Right ventricle myocardium inferior (tissue), 1 donor: ENCODE measurements at regions not wholly inside any gene's neighbourhood (a gene's known extent, or its start where the extent isn't known, plus 50 kb on each side); places are given as distances from the start of the nearest gene placed in this dataset.
"Not testable (repeated sequence)": the region's sequence is repeated elsewhere in the genome, so short reads cannot be mapped to it uniquely, and the experiment has no call there.

ENCODE experiments used
- ATAC-seq: fragments of 200-7000 bp; cut with Tn5 transposase; one replicate; pipeline ENCODE4 v1.9.1; 2020; ENCODE audit warnings: mild to moderate bottlenecking, moderate library complexity
- DNase-seq: peaks from one replicate; pipeline ENCODE4 v3.0.0; 2021; ENCODE audit errors: missing footprints
- intact Hi-C: fragments of 100-400 bp; cut with DNase I; formaldehyde crosslinking; loops from one replicate; pipeline ENCODE4 v1.11.0; 2022
- donor health status: DM: no; HTN: yes; CAD: no; lungs with severe emphysema.

DNA sequence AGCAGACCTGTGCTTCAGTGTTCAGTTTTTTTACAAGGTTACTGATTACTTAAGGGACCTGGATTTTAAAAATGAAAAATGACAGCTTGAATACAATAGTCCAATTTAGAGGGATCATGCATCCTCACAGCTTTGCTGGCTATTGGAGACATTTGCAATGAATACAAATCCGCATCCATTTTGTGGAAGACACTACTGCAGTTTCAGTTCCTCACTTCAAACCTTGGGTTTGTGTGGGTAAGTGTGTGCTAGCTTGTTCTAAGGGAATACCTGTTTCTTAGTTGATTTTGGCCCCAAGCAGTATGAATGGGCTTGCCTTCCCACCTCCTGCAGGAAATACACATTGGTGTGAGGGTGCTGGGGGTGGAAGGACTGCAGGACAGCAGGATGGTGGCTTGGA is 222.4 kb downstream of the OLFM4 start:
- DNase-seq (no peak), ATAC-seq (no peak)
- intact Hi-C loops, result no loop called here

DNA sequence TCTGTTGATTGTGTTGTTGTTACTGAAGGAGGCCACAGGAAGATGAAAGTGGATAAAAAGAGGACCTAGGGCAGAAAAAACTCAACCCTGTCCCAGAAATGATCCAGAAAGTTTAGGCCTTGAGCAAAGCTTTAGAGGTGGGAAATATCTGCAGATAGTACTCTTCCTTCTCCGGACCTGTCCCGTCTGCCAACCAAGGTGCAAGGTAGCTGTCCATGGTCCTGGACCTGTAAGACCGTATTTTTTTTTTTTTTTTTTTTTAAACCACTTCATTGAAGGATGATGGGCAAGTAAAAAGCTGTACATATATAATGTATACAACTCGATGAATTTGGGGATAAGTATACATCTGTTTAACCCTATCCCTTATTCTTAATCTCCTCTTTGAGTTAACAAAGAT is 225.9 kb downstream of the OLFM4 start:
- ATAC-seq, result no peak
- intact Hi-C loops, result no loop called here
- DNase-seq, result no peak

GRCh38 chr13:53255795-53256194 is 227.2 kb downstream of the OLFM4 start:
- DNase-seq, result no peak
- intact Hi-C loops, result no loop called here

DNA sequence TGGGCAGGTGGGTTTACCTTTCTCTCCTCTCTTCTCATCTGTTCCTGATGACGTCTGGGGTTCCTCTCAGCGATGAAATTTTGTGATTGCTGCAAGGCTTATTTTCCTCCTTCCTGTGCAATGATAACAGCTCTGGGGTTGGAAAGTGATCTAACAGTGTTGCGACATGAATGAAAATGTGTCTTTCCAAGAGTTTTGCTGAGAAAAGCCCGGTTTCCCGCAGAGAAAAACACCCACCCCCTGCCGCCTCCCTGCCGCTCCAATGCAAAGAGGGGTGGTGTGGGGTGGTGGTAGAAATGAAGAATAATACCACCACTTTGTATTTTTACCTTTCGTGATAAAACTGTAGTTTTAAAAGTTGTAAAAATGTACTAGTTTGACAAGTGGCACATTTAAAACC is 232.0 kb downstream of the OLFM4 start:
- intact Hi-C loops, result no loop called here
- DNase-seq (no peak), ATAC-seq (no peak)

More at GRCh38 chr13:53255795-53256194, 227.2 kb downstream of the OLFM4 start:
- ATAC-seq, result no peak

DNA sequence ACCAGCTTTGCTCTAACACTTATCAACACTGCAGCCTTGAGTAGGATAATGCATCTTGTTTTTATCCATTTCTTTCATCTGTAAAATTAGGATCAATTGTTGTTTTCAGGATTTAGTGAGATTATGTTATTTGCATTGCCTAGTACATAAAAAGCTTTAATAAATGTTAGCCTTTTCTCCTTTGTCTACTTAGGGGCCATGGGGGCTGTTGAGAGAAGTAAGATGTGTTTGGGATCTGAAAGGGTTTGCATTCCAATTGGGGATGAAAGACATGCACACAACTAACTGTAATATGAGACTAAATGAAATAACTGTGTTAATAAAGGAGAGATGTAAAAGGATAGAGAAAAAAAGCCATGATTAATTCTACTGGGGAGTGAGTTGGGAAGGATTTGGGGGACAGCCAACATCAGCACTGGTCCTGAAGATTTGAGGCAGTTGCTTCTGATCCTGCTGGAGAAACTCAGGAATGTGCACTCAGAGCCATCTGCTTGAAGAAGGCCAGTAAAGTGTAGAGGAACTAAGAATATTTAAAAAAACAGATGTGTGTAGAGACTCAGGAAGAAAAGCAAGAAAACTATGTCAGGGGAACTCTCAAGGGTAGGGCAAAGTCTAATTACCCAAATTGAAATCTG is 236.3 kb downstream of the OLFM4 start:
- DNase-seq, result no peak
- ATAC-seq, result no peak
- intact Hi-C loops, result no loop called here

- intact Hi-C loops, result no loop called here
- DNase-seq (no peak), ATAC-seq (no peak)
These were observed 238.1 kb downstream of the OLFM4 start for GRCh38 chr13:53266757-53267156.

- intact Hi-C loops, result no loop called here
- no peak for ATAC-seq
- DNase-seq, result no peak
These were observed 241.0 kb downstream of the OLFM4 start for GRCh38 chr13:53269634-53270033.

DNA sequence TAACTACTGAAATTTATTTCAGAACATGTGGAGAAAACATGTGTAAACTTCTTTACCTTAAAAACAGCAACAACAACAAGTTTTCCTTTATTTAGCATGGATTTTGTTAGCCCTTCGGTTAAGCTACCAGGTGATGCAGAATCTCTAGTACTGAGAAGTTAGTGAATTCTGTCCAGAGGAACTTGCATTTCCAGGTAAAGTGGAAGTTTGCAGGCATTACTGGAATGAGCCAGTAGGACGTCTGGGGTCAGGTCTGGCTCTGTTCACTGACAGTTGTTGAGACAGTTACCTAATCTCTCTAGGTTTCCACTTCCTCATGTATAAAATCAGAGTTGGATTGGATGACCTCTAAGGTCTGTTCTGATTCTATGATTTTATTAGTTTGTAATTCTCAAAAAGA is 244.3 kb downstream of the OLFM4 start:
- ATAC-seq (no peak), DNase-seq (no peak)
- intact Hi-C loops, result no loop called here

- DNase-seq (no peak), ATAC-seq (no peak)
- intact Hi-C loops, result no loop called here
These were observed 247.7 kb downstream of the OLFM4 start for GRCh38 chr13:53276265-53276664.

GRCh38 chr13:53281677-53282076 is 253.1 kb downstream of the OLFM4 start:
- DNase-seq, result no peak
- no peak for ATAC-seq
- intact Hi-C loops, result no loop called here

DNA sequence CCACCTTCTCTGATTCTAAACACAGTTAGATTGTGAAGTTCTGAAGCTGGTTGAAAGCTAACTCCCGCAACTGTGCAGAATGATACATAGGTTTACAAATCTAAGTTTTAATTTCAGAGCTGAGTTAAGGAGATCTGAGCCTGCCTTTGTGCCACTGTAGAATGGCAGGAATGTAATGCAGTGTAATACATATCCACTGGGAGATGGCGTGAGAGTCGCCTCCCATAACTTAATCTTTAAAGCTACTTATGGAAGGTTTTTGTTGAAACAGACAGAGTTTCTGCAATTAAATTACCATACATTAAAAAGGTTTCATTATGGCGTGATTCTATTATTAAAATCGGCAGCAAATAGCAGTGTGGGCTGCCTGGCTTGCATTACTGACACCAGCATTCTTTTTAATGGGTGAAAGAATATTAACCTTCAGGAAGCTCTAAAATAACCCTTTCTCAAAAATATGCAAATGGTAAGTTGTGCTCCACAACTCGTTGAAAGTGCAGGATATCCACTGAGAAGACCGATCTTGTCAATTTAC is 257.4 kb downstream of the OLFM4 start:
- ATAC-seq (no peak), DNase-seq (no peak)
- intact Hi-C loops, result no loop called here

DNA sequence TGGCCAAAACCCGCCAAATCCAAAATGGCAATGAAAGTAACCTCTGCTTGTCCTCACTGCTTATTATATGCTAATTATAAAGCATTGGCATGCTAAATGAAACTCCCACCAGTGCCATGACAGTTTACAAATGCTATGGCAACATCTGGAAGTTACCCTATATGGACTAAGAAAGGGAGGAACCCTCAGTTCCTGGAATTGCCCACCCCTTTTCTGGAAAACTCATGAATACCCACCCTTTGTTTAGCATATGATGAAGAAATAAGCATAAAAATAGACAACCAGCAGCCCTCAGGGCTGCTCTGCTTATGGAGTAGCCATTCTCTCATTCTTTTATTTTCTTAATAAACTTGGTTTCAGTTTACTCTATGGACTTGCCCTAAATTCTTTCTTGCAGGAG is 269.8 kb downstream of the OLFM4 start:
- ATAC-seq (no peak), DNase-seq (no peak)
- intact Hi-C loops, result no loop called here

DNA sequence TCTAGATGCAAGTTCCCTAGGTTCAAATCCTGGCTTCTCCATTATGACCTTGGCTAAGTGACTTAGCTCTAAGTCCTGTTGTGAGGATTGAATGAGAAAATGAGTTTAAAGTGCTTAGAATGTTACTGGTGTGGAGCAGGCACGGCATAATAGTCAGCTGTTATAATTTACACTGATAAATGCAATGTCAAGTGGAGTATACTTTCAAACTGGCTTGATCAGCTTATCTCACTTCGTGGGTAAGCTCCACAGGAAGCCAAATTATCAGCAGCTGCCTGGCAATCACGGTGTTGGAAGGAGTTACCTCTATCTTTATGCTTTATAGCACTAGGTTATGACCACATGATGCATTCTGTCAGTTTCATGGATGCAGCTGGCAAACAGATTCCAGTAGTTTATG is 272.8 kb downstream of the OLFM4 start:
- intact Hi-C loops, result no loop called here
- DNase-seq, result no peak
- no peak for ATAC-seq

DNA sequence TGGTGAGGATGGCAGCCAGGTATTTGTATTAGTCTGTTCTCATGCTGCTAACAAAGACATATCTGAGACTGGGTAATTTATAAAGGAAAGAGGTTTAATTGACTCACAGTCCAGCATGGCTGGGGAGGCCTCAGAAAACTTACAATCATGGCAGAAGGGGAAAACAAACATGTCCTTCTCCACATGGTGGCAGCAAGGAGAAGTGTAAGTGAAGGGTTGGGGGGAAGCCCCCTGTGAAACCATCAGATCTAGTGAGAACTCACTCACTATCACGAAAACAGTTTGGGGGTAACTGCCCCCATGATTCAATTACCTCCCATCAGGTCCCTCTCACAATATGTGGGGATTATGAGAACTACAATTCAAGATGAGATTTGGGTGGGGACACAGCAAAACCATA is 276.8 kb downstream of the OLFM4 start:
- intact Hi-C loops, DNase-seq, ATAC-seq: not testable (repeated sequence)

DNA sequence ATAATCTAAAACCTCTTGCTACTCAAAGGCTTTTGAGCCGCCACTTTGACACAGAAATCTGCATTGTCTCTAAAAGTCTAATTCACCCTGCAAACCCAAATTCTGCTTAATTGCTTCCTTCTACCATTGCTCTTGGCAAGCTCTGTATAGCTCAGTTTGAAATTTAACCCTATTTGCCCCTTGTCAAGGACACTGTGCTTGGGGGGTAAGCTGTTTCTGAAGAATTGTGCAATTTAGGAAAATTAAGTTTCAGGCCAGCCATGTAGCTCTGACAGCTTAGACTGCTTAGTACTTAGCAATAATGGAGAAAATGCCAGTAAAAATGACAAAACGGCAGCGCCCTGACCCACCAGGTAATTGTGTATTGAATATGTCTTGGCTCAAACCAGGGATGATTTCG is 282.2 kb downstream of the OLFM4 start:
- DNase-seq (no peak), ATAC-seq (no peak)

DNA sequence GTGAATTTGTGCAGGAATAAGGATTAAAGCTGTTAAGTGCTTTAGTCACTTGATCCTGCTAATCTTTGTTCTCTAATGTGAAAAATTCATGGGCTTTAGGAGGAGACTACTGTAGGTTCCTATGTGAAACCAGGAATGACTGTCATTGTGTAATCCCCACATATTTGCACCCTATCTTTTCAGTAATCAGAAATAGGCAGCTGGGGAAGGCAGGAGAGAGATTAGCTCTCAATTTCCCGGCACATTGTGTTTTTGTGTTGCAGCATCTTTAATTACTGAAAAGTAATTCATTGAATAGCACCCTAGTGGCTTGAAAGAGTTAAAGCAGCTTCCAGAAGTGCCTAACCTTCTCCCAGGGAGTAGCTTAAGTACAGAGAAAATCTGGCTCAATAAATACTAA is 282.9 kb downstream of the OLFM4 start:
- DNase-seq, result no peak
- intact Hi-C loops, result no loop called here
- ATAC-seq, result no peak

More for the DNA sequence above, 282.2 kb downstream of the OLFM4 start:
- intact Hi-C loops, result no loop called here

DNA sequence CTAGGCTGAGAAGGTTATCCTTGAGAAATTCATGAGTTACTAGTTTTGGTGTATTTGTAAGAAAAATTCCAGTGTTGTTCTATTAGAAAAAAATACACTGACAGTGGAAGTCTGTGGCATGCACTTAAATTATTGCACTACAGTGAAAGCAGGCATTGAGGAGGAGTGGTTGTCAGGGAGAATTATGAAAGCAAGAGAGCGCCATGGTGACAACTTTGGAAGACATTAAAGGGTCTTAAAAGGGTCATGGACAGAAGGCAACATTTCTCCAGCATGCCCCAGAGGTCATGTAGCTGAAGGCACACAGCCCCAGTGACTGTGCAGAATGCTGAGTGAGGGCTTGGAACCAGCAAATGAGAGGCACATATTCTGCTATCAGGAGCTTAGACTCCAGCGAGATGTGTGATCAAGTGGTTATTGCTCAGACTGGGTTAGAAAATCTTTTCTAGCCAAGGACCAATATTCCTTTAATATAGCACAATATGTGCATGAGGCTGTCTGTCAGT is 292.7 kb downstream of the OLFM4 start:
- no peak for ATAC-seq
- intact Hi-C loops, result no loop called here
- no peak for DNase-seq

DNA sequence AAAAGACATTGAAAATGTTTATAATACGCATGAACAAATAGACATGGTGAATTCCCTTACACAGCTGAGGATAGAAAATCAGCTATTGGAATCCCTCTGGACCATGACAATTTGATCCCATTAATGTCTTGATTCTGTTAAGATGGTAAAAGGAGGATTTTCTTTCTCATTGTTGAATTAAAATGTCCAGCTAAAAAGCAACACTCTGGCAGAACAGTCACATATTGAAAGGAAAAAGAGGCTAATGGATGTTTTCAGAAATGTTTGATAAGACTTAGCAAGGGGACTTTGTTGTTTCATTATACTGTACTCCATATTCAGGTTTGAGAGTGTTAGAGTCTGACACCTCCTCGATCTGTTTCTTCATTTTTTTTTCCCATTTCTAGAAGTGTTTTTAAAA is 296.0 kb downstream of the OLFM4 start:
- DNase-seq (no peak), ATAC-seq (no peak)
- intact Hi-C loops, result no loop called here

DNA sequence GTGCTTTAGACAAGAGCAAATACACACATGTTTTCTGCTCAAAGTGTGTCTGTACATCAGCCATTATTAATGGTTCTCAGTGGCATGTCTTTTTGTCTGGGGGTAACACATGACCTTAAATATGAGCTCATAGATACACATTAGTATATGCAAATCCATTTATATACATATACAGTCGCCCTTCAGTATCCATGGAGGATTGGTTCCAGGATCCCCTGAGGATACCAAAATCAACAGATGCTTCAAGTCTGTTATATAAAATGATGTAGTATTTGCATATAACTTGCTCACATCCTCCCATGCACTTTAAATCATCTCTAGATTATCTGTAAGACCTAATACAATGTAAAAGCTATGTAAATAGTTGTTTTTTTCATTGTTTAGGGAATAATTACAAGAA is 298.1 kb downstream of the OLFM4 start:
- intact Hi-C loops, result no loop called here
- ATAC-seq, result no peak
- DNase-seq, result no peak

DNA sequence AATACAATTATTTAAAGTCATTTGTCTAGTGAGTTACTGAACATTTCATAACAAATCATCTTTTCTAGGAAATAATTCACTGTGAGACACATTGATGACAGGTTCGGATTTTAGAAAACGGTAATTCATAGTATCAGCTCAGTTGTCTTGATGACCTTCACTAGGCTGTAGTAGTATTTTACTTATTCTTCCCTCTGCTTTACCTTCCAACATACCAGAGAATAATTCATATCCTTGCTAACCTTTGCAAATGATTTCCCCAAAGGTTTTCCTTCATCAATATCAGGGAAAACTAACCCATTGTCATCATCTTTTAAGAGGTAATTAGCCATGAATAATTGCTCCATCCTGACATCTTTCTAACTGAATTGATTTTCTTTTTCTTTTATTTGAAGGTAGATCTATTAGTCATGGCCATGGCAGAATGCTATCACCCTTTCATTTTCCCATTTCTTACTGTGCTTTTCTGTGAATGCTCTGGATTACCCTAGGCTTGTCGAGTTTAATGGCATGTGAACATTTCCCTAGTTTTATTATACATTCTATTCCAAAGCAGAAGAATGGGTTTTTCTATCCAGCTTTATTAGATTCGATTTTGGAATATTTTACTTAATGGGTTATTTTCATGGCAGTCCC is 299.2 kb downstream of the OLFM4 start:
- ATAC-seq, result no peak
- intact Hi-C loops, result no loop called here
- no peak for DNase-seq
